Fibroblast of villous mesenchyme (primary cell): ENCODE measurements at regions not wholly inside any gene's neighbourhood (a gene's known extent, or its start where the extent isn't known, plus 50 kb on each side); places are given as distances from the start of the nearest gene placed in this dataset.
A peak's percentile ranks its signal among the peaks of the same experiment; 100 is the strongest.

Experiments used
- DNase-seq: peaks from one replicate; pipeline ENCODE4 v3.0.0-alpha.2; 2010; ENCODE audit warnings: low read depth
- H3K4me3 ChIP-seq: 2 replicates; pipeline ENCODE4 v1.5.1; 2011; ENCODE audit warnings: low read depth, mild to moderate bottlenecking, low read length
- TF ChIP-seq, protein P1 (sequence below): IDR thresholded peaks from 2 replicates; pipeline ENCODE4 v1.5.1; 2012; ENCODE audit warnings: low read depth, mild to moderate bottlenecking, low read length; ENCODE audit not compliant: insufficient read depth

DNA sequence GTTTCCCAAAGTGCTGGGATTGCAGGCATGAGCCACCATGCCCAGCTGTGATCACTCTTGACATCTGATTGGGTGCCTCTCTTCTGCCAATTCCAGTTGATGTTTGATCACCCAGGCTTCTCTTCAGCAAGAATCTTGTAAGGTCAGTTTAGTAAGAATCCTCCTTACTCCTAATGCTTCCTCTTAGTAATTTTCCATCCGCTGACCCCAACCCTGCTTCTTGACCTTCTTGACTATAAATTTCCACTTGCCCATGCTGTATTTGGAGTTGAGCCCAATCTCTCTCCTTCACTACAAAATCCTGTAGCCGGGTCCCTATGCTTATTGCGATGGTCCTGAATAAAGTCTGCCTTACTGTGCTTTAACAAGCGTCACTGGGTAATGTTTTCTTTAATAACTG lies 75.4 kb downstream of the DDIT4L start:
- H3K4me3 ChIP-seq: no peak overlapping the region
- DNase-seq: peak; percentile 19
- TF ChIP-seq, protein P1, sequence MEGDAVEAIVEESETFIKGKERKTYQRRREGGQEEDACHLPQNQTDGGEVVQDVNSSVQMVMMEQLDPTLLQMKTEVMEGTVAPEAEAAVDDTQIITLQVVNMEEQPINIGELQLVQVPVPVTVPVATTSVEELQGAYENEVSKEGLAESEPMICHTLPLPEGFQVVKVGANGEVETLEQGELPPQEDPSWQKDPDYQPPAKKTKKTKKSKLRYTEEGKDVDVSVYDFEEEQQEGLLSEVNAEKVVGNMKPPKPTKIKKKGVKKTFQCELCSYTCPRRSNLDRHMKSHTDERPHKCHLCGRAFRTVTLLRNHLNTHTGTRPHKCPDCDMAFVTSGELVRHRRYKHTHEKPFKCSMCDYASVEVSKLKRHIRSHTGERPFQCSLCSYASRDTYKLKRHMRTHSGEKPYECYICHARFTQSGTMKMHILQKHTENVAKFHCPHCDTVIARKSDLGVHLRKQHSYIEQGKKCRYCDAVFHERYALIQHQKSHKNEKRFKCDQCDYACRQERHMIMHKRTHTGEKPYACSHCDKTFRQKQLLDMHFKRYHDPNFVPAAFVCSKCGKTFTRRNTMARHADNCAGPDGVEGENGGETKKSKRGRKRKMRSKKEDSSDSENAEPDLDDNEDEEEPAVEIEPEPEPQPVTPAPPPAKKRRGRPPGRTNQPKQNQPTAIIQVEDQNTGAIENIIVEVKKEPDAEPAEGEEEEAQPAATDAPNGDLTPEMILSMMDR: no peak

GRCh38 chr4:100113732-100114131 lies 76.5 kb downstream of the DDIT4L start:
- TF ChIP-seq, protein P1: no peak
- no peak overlapping the region for H3K4me3 ChIP-seq
- no peak for DNase-seq

- DNase-seq: no peak
- H3K4me3 ChIP-seq: no peak overlapping the region
- TF ChIP-seq, protein P1: no peak
Observed at GRCh38 chr4:100113096-100113495, 77.2 kb downstream of the DDIT4L start.

DNA sequence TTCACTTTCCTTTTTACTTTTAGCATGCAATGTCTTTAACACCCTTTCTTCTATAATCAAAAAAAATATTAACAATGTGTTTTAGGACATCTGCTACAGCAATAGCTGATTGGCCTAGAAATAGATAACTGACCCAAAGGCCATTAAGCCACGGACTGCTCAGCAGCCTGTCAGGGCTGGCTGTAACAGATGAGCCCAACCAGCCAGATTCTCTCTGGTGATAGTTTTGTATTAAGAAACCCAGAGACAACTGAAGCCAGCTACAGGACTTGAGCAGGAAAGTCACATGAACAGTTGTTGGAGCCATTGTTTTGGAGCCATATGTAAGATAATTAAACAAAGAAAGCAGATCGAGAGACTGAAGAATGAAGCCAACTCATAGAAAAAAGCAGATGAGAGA lies 80.3 kb downstream of the DDIT4L start:
- TF ChIP-seq, protein P1: no peak
- H3K4me3 ChIP-seq: no peak overlapping the region
- no peak for DNase-seq

GRCh38 chr4:100108869-100109268 lies 81.4 kb downstream of the DDIT4L start:
- DNase-seq: no peak
- no peak overlapping the region for H3K4me3 ChIP-seq
- TF ChIP-seq, protein P1: no peak

DNA sequence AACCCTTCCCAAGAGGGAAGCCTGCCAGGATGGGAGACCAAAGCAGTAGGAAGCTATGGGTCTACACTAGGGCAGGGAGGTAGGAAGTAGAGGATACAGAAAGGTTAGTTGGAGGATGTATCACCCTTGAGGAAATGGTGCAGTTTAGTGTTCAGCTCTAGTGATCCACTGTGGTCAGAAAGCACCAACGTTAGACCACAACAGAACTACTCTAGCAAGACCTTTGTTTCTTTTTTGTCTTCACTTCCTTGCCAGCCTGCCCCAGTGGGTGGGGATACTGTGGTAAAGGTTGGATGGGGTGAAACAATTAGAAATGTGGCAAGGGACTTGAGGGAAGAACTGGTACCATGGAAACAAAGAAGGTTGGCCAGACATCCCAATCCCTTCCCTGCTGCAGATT lies 83.3 kb downstream of the DDIT4L start:
- DNase-seq: no peak
- no peak overlapping the region for H3K4me3 ChIP-seq
- TF ChIP-seq, protein P1: no peak

- TF ChIP-seq, protein P1: no peak
- no peak overlapping the region for H3K4me3 ChIP-seq
- no peak for DNase-seq
Observed at GRCh38 chr4:100103671-100104070, 86.6 kb downstream of the DDIT4L start.
